ENCODE measurements at regions not wholly inside any gene's neighbourhood (a gene's known extent, or its start where the extent isn't known, plus 50 kb on each side); places are given as distances from the start of the nearest gene placed in this dataset.

DNA sequence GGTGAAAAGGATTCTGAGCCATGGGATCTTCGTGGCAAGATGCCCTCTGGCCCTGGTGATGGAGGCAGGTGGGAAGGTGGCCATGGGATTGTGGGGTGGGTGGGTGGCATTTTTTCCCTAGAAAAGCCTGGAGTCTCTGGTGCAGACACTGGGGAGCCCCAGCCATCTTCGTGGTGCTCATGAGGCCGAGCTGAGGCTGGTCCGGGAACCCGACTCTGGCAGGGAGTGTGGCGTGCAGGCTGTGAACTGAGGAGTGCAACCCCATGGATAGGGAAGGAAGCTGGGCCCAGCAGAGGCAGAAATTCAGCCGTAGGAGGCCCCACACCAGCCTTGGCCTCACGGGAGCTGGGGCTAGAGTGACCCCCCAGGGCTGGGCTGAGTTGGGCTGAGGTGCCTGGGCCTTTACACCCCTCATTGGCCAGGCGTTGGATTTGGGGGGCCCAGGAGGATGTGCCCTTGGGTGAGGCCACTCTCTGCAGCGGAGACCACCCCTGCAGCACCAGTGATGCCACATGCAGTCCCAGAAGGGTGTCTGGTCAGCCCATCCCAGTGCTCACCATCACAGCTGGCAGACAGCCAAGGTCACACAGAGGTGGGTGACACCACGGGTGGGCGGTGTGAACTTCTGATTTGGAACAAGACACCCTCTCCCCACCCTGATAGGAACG lies 115.6 kb upstream of the HDAC4 start:
- DNase-seq (ENCODE audit: low read depth, low spot score): no peak
- TF ChIP-seq CTCF (IDR thresholded peaks at IDR 0.05; ENCODE audit: insufficient read depth, low read length, missing control alignments): no peak
- CTCF ChIA-PET: no interaction called here
- POLR2A ChIA-PET: no interaction called here
- no peak overlapping the region for H3K4me3 ChIP-seq (ENCODE audit: low read depth, low read length)

- no peak overlapping the region for H3K4me3 ChIP-seq (ENCODE audit: low read depth, low read length)
- no peak for TF ChIP-seq CTCF (IDR thresholded peaks at IDR 0.05; ENCODE audit: insufficient read depth, low read length, missing control alignments)
- DNase-seq (ENCODE audit: low read depth, low spot score): no peak
- CTCF ChIA-PET: no interaction called here
- POLR2A ChIA-PET: no interaction called here
Observed at GRCh38 chr2:239514754-239515530, 114.1 kb upstream of the HDAC4 start.

GRCh38 chr2:239512054-239512453 lies 111.2 kb upstream of the HDAC4 start:
- ChIA-PET CTCF (no interaction called here), POLR2A (no interaction called here)
- no peak for TF ChIP-seq CTCF (IDR thresholded peaks at IDR 0.05; ENCODE audit: insufficient read depth, low read length, missing control alignments)
- no peak for DNase-seq (ENCODE audit: low read depth, low spot score)
- no peak overlapping the region for H3K4me3 ChIP-seq (ENCODE audit: low read depth, low read length)

GRCh38 chr2:239509373-239510143 lies 108.7 kb upstream of the HDAC4 start:
- no peak for DNase-seq (ENCODE audit: low read depth, low spot score)
- H3K4me3 ChIP-seq (ENCODE audit: low read depth, low read length): no peak overlapping the region
- ChIA-PET CTCF (no interaction called here), POLR2A (no interaction called here)
- TF ChIP-seq CTCF (IDR thresholded peaks at IDR 0.05; ENCODE audit: insufficient read depth, low read length, missing control alignments): no peak

GRCh38 chr2:239508261-239508660 lies 107.4 kb upstream of the HDAC4 start:
- CTCF ChIA-PET: no interaction called here
- no peak for TF ChIP-seq CTCF (IDR thresholded peaks at IDR 0.05; ENCODE audit: insufficient read depth, low read length, missing control alignments)
- no peak overlapping the region for H3K4me3 ChIP-seq (ENCODE audit: low read depth, low read length)
- DNase-seq (ENCODE audit: low read depth, low spot score): no peak
- POLR2A ChIA-PET: no interaction called here
